Hepatocyte (in vitro differentiated cells): ENCODE measurements at regions not wholly inside any gene's neighbourhood (a gene's known extent, or its start where the extent isn't known, plus 50 kb on each side); places are given as distances from the start of the nearest gene placed in this dataset.

Source experiments
- DNase-seq: peaks from one replicate; pipeline ENCODE4 v3.0.0-alpha.2; 2016; ENCODE audit warnings: low spot score
- H2AFZ ChIP-seq: fragments of 200-600 bp; sonication (generic); 2 replicates; pipeline ENCODE4 v1.6.0; 2016; ENCODE audit warnings: antibody characterized with exemption, mild to moderate bottlenecking
- H3K27ac ChIP-seq: fragments of 200-600 bp; sonication (generic); 2 replicates; pipeline ENCODE4 v1.5.1; 2016; ENCODE audit warnings: mild to moderate bottlenecking
- H3K27me3 ChIP-seq: fragments of 200-600 bp; sonication (generic); 2 replicates; pipeline ENCODE4 v1.6.1; 2016
- H3K36me3 ChIP-seq: fragments of 200-600 bp; sonication (generic); replicated peaks from 2 replicates; pipeline ENCODE4 v1.5.1; 2016; ENCODE audit warnings: low read depth; ENCODE audit not compliant: insufficient read depth
- H3K4me1 ChIP-seq: fragments of 200-600 bp; sonication (generic); 2 replicates; pipeline ENCODE4 v1.5.1; 2016; ENCODE audit warnings: mild to moderate bottlenecking, moderate library complexity; ENCODE audit not compliant: insufficient read depth
- H3K4me2 ChIP-seq: fragments of 200-600 bp; sonication (generic); 2 replicates; pipeline ENCODE4 v1.6.0; 2016
- H3K4me3 ChIP-seq: fragments of 200-600 bp; sonication (generic); 2 replicates; pipeline ENCODE4 v1.5.1; 2016; ENCODE audit warnings: mild to moderate bottlenecking
- H3K79me2 ChIP-seq: fragments of 200-600 bp; sonication (generic); 2 replicates; pipeline ENCODE4 v1.6.0; 2017; ENCODE audit warnings: mild to moderate bottlenecking
- H3K9me2 ChIP-seq: fragments of 200-600 bp; sonication (generic); replicated peaks from 2 replicates; pipeline ENCODE4 v1.6.0; 2017; ENCODE audit warnings: mild to moderate bottlenecking; ENCODE audit not compliant: insufficient read depth
- H3K9me3 ChIP-seq: fragments of 200-600 bp; sonication (generic); 2 replicates; pipeline ENCODE4 v1.5.1; 2016; ENCODE audit warnings: low read depth, mild to moderate bottlenecking
- H4K20me1 ChIP-seq: fragments of 200-600 bp; sonication (generic); 2 replicates; pipeline ENCODE4 v1.6.0; 2016; ENCODE audit warnings: mild to moderate bottlenecking; ENCODE audit not compliant: insufficient read depth, poor library complexity, severe bottlenecking
- EZH2 ChIP-seq: fragments of 200-600 bp; sonication (generic); IDR thresholded peaks from 2 replicates; pipeline ENCODE4 v1.6.1; 2016; ENCODE audit warnings: antibody characterized with exemption, mild to moderate bottlenecking, borderline replicate concordance
- EZH2phosphoT487 ChIP-seq: fragments of 200-600 bp; sonication (generic); IDR thresholded peaks from one replicate; pipeline ENCODE4 v1.6.1; 2018; ENCODE audit warnings: antibody characterized with exemption, mild to moderate bottlenecking, low read depth, moderate library complexity; ENCODE audit not compliant: unreplicated experiment, severe bottlenecking
- WGBS: methylation state at CpG from one replicate; pipeline ENCODE4 v1.1.6; 2016; ENCODE audit warnings: low lambda C conversion rate; ENCODE audit errors: missing lambda C conversion rate; 5-methylcytosine and 5-hydroxymethylcytosine counted together
- TF ChIP-seq, protein P1 (sequence below): fragments of 200-600 bp; sonication (generic); IDR thresholded peaks from 2 replicates; pipeline ENCODE4 v1.5.1; 2016; ENCODE audit warnings: antibody characterized with exemption, mild to moderate bottlenecking; ENCODE audit not compliant: poor library complexity

DNA sequence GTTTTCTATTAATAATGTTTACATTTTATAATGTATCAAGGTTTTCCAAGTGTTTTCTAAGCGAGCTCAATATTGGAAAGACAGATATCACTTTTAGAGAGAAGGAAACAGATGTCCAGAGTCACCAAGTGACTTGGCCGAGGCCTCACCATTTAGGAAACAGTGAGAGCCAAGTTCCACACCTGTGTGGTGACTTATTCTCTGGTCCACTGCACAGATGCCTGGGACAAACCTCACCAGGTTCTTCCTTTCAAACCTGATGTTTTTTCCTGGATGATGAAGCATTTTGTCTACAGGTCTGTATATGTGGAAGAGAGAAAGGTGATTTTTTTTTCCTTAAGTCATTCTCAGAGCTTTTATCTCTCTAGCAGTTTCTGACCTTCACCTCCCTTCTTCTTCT, 280.7 kb downstream of the LPIN1 start:
- H3K9me2 ChIP-seq, result no peaks in the 10 kb centered on the region
- H3K4me3 ChIP-seq, result no peak overlapping the region
- H3K4me2 ChIP-seq, result no peak overlapping the region
- no peaks in the 10 kb centered on the region for H3K9me3 ChIP-seq
- H3K79me2 ChIP-seq, result no peaks in the 10 kb centered on the region
- no peaks in the 10 kb centered on the region for H3K36me3 ChIP-seq
- H3K27ac ChIP-seq, result no peak overlapping the region
- H3K4me1 ChIP-seq, result no peaks in the 10 kb centered on the region
- H4K20me1 ChIP-seq, result no peaks in the 10 kb centered on the region
- no peak for DNase-seq
- H3K27me3 ChIP-seq, result no peaks in the 10 kb centered on the region
- TF ChIP-seq EZH2phosphoT487, result no peak
- no peak for TF ChIP-seq EZH2
- TF ChIP-seq, protein P1, sequence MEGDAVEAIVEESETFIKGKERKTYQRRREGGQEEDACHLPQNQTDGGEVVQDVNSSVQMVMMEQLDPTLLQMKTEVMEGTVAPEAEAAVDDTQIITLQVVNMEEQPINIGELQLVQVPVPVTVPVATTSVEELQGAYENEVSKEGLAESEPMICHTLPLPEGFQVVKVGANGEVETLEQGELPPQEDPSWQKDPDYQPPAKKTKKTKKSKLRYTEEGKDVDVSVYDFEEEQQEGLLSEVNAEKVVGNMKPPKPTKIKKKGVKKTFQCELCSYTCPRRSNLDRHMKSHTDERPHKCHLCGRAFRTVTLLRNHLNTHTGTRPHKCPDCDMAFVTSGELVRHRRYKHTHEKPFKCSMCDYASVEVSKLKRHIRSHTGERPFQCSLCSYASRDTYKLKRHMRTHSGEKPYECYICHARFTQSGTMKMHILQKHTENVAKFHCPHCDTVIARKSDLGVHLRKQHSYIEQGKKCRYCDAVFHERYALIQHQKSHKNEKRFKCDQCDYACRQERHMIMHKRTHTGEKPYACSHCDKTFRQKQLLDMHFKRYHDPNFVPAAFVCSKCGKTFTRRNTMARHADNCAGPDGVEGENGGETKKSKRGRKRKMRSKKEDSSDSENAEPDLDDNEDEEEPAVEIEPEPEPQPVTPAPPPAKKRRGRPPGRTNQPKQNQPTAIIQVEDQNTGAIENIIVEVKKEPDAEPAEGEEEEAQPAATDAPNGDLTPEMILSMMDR, result no peak
- no peak overlapping the region for H2AFZ ChIP-seq
- 80% methylated on average over 2 of the region's 2 CpGs for WGBS

DNA sequence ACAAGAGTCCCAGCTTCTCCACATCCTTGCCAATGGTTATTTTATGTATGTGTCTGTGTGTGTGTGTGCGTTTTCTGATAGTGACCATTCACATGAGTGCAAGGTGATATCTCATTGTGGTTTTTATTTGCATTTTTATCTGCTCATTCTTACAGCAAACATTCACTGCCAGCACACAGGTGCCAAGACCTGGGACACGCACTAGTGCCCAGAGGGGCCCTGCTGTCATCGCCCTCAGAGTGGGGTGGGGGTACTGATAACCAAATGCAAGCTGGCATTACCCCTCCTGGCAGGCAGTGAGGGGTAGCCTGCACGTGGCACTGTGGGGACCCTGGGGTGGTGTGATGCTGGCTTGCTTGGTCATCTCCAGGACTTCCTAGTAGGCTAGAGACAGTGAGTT, 285.4 kb downstream of the LPIN1 start:
- H3K4me3 ChIP-seq, result no peak overlapping the region
- H3K9me2 ChIP-seq, result no peaks in the 10 kb centered on the region
- no peaks in the 10 kb centered on the region for H3K79me2 ChIP-seq
- TF ChIP-seq EZH2phosphoT487 (no peak), EZH2 (no peak)
- TF ChIP-seq, protein P1, result no peak
- H4K20me1 ChIP-seq, result no peaks in the 10 kb centered on the region
- no peak overlapping the region for H3K4me2 ChIP-seq
- no peak for DNase-seq
- H3K27me3 ChIP-seq, result no peaks in the 10 kb centered on the region
- H2AFZ ChIP-seq, result no peak overlapping the region
- peaks cover 5% of the 10 kb centered on the region for H3K4me1 ChIP-seq
- H3K36me3 ChIP-seq, result no peaks in the 10 kb centered on the region
- no peak overlapping the region for H3K27ac ChIP-seq
- no peaks in the 10 kb centered on the region for H3K9me3 ChIP-seq
- WGBS, result 92% methylated on average over 4 of the region's 4 CpGs

DNA sequence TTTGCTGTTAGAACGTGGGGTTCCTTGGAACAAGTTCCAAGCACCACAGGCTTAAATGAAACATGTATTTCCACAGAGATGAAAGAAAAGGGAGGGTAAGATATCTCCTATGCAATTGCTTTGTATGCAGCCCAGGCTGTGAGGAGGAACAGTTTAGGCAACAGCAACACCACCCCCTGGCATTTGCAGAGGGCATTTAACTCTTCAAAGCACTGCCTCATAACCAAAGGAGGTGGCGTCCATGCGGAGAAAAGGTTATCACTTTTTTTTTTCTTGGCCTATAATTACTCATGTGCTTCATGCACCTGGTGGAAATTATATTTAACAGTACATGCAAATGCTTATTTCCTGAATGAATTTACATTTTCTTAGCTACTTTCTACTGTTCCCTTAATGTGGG, 286.0 kb downstream of the LPIN1 start:
- H3K36me3 ChIP-seq, result no peaks in the 10 kb centered on the region
- no peaks in the 10 kb centered on the region for H4K20me1 ChIP-seq
- no peak overlapping the region for H2AFZ ChIP-seq
- H3K4me2 ChIP-seq, result no peak overlapping the region
- WGBS, result 76% methylated on average over 3 of the region's 3 CpGs
- no peak for DNase-seq
- no peak for TF ChIP-seq EZH2
- no peaks in the 10 kb centered on the region for H3K27me3 ChIP-seq
- no peaks in the 10 kb centered on the region for H3K9me3 ChIP-seq
- no peaks in the 10 kb centered on the region for H3K79me2 ChIP-seq
- H3K27ac ChIP-seq, result no peak overlapping the region
- H3K9me2 ChIP-seq, result no peaks in the 10 kb centered on the region
- H3K4me3 ChIP-seq, result no peak overlapping the region
- peaks cover 5% of the 10 kb centered on the region for H3K4me1 ChIP-seq

DNA sequence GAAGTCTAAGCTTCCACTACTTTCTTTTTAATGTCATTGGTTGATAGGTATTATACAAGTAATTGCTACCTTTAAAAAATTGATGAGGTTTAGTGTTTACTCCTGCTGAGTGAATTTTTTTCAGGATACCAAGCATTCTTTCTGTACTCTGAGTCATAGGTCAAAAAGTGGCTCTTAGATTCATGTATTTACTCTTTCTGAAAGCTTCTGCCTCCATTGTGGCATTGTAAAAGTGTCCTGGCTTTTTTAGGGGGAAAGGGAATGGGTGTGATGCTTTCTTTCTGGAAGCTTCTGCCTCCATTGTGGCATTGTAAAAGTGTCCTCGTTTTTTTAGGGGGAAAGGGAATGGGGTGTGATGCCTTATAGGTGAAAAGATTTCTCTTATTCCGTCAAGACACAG, 286.5 kb downstream of the LPIN1 start:
- H3K27ac ChIP-seq, result no peak overlapping the region
- TF ChIP-seq, protein P1, result no peak
- TF ChIP-seq EZH2phosphoT487 (no peak), EZH2 (no peak)
- H3K9me3 ChIP-seq, result no peaks in the 10 kb centered on the region
- no peak overlapping the region for H3K4me3 ChIP-seq
- no peaks in the 10 kb centered on the region for H3K79me2 ChIP-seq
- H4K20me1 ChIP-seq, result no peaks in the 10 kb centered on the region
- WGBS, result 83% methylated on average over 2 of the region's 2 CpGs
- H3K36me3 ChIP-seq, result no peaks in the 10 kb centered on the region
- H3K4me1 ChIP-seq, result peaks cover 5% of the 10 kb centered on the region
- no peak overlapping the region for H2AFZ ChIP-seq
- no peak overlapping the region for H3K4me2 ChIP-seq
- no peaks in the 10 kb centered on the region for H3K9me2 ChIP-seq
- DNase-seq, result no peak
- H3K27me3 ChIP-seq, result no peaks in the 10 kb centered on the region
